NCI-H2029 treated with DMSO at 0.1 percent for 48 hours (cell line): ENCODE measurements at regions not wholly inside any gene's neighbourhood (a gene's known extent, or its start where the extent isn't known, plus 50 kb on each side); places are given as distances from the start of the nearest gene placed in this dataset.
"Not testable (repeated sequence)": the region's sequence is repeated elsewhere in the genome, so short reads cannot be mapped to it uniquely, and the experiment has no call there.

Experiments
- DNase-seq: peaks from one replicate; lab custom pipeline; 2025; lab: John Stamatoyannopoulos, UW

- DNase-seq: not testable (repeated sequence)
Observed at GRCh38 chr14:106475214-106475613, 948.8 kb downstream of the TMEM121 start.

DNA sequence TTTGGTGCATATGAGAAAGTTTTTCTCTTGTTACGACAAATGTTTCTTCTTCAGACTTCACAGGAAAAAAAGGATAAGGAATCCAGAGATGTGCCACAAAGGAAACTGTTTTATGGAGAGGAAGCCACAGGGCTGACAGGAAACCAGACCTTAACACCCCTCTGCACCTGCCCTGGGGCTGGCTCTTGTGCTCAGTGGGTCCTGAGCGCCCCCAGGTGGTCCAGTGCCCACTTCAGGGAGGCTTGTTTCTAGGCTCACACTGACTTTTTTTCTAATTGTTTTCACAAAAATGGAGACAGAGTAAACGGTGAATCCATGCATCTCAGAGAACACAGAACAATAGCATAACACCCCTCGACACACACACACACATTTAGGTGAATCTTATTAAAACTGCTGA is 951.2 kb downstream of the TMEM121 start:
- DNase-seq: not testable (repeated sequence)

DNA sequence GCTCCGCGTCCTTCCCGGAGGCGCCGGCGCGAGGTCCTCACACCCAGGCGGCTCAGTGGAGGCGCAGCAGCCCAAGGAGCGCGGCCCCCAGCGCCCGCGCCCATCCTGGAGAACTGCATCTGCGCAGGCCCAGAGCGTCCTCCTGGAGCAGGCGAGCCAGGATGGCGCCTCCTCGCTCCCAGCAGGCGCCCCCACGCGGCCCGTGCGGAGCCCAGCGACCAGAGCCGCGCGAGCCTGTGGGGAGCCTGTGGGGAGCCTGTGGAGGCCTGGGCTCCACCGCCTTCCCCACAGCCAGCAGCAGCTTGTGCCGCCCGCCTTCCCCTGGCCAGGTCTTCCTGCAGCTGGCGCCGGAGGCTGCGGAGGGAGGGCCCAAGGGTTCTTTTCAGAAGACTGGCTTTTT is 953.9 kb downstream of the TMEM121 start:
- DNase-seq: not testable (repeated sequence)

DNA sequence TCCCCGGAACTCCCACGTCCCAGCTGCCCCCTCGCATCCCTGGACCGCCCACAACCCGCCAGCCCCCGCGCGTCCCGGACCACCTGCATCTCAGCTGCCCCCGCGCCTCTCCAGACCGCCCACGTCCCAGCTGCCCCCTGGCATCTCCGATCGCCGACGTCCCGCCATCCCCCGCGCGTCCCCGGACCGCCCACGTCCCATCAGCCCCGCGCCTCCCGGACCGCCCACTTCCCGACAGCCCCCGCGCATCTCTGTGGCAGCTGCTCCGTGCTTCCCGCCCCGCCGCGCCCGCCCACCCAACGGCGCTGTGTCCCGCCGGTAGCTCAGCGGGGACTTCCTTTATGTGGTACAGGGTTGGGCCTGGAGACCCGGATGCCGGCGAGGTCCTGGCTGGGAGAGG is 955.8 kb downstream of the TMEM121 start:
- not testable (repeated sequence) for DNase-seq

GRCh38 chr14:106487600-106487999 is 961.2 kb downstream of the TMEM121 start:
- DNase-seq: no peak

DNA sequence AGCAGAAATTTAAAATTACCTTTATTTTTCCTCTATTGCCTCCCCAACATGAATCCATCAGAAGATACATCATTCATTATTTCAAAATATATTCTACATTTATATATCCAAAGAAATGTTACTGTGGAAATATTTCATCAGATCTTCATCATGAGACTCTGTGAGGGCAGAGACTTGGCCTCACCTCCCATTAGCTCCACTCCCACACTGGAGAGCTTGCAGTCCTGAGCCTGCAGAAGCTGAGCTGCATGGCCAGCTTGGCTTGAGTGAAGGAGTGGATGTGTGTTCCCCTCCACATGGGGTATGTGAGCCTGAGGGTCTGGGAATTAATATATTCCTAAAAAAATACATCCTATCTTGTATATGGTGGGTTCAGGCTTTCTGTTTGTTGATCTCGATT is 961.9 kb downstream of the TMEM121 start:
- no peak for DNase-seq

- no peak for DNase-seq
Observed at GRCh38 chr14:106489112-106489881, 962.9 kb downstream of the TMEM121 start.

GRCh38 chr14:106490442-106490841 is 964.1 kb downstream of the TMEM121 start:
- DNase-seq: no peak

DNA sequence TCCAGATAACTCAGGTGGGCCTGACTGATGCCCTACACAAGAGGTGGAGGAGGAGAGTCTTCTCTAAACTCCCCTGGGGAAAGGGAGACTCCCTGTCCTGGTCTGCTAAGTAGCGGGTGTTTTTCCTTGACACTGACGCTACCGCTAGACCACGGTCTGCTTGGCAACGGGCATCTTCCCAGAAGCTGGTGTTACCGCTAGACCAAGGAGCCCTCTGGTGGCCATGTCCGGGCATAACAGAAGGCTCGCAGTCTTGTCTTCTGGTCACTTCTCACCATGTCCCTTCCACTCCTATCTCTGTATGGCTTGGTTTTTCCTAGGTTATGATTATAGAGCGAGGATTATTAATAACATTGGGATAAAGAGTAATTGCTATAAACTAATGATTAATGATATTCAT is 965.5 kb downstream of the TMEM121 start:
- DNase-seq: no peak

- DNase-seq: no peak
Observed at GRCh38 chr14:106493962-106494823, 967.8 kb downstream of the TMEM121 start.

DNA sequence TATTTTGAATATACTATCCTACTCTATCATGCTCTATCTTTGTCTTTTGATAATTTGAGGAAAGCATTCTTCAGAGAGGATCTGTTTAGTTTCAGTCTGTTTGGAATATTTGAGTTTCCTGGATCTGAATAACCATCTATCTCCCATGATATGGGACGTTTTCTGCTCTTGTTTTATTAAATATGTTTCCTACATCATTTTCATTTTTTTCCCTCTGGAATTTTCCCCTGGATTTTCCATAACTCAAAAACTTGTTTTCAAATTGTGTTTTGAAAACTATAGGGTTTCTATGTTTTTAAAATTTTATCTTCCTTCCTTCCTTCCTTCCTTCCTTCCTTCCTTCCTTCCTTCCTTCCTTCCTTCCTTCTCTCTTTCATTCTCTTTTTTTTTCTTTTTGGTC is 974.2 kb downstream of the TMEM121 start:
- no peak for DNase-seq

GRCh38 chr14:106501898-106502297 is 975.5 kb downstream of the TMEM121 start:
- no peak for DNase-seq

GRCh38 chr14:106505366-106505765 is 979.0 kb downstream of the TMEM121 start:
- no peak for DNase-seq

DNA sequence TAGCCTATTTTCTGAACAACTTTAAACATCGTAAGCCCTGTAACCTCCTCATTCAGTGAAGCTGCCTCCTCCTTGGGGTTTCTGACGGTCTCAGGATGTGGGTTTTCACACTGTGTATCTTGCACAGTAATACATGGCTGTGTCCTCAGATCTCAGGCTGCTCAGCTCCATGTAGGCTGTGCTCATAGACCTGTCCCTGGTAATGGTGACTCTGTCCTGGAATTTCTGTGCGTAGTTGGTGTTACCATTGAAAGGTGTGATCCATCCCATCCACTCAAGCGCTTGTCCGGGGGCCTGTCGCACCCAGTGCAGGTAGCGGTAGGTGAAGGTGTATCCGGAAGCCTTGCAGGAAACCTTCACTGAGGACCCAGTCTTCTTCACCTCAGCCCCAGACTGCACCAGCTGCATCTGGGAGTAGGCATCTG is 980.5 kb downstream of the TMEM121 start:
- DNase-seq: no peak

GRCh38 chr14:106507354-106507753 is 981.0 kb downstream of the TMEM121 start:
- DNase-seq: no peak

- no peak for DNase-seq
Observed at GRCh38 chr14:106508216-106508615, 981.8 kb downstream of the TMEM121 start.

GRCh38 chr14:106509176-106509575 is 982.8 kb downstream of the TMEM121 start:
- DNase-seq: no peak

- DNase-seq: no peak
Observed at GRCh38 chr14:106509807-106510206, 983.4 kb downstream of the TMEM121 start.

DNA sequence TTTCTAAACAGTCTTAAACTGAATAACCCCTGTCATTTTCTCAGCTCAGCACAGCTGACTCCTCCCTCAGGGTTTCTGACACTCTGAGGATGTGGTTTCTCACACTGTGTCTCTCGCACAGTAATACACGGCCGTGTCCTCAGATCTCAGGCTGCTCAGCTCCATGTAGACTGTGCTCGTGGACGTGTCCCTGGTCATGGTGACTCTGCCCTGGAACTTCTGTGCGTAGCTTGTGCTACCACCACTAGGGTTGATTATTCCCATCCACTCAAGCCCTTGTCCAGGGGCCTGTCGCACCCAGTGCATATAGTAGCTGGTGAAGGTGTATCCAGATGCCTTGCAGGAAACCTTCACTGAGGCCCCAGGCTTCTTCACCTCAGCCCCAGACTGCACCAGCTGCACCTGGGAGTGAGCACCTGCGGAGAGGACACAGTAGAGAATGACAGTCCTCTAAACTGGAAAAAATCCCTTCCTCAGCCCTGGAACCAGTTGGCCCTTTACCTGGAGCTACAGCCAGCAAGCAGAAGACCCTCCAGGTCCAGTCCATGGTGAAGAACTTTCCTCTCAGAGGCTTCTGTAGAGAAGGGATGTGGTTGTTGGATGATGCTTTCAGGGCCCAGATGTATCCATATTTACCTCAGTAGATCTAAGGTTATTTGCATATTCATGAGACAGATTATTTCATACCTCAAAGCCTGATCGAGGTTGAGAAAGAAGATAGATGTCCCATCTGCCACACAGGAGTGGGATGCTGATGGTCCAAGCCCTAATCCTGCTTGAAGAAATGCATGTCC is 984.8 kb downstream of the TMEM121 start:
- no peak for DNase-seq

DNA sequence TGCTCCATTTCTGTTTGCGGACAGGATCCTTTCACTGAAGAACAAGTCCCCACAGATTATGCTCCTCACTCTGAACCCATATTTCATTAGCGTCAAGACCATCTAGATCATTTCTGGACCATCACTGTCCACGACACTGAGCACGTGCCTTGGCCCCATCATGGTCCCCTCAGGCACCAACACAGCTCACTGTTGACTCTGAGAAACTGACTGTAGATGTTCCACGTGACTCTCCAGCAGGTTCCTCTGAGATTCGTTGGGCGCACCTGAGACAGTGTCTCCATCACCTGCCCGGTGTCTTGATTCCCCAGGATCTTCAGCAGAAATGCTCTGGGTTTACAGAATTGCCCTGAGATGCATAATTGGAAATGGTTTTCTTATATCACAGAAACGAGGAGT is 985.4 kb downstream of the TMEM121 start:
- DNase-seq: no peak

- no peak for DNase-seq
Observed at GRCh38 chr14:106513302-106513701, 986.9 kb downstream of the TMEM121 start.
